ENCODE measurements at regions not wholly inside any gene's neighbourhood (a gene's known extent, or its start where the extent isn't known, plus 50 kb on each side); places are given as distances from the start of the nearest gene placed in this dataset.
A peak's percentile ranks its signal among the peaks of the same experiment; 100 is the strongest.

DNA sequence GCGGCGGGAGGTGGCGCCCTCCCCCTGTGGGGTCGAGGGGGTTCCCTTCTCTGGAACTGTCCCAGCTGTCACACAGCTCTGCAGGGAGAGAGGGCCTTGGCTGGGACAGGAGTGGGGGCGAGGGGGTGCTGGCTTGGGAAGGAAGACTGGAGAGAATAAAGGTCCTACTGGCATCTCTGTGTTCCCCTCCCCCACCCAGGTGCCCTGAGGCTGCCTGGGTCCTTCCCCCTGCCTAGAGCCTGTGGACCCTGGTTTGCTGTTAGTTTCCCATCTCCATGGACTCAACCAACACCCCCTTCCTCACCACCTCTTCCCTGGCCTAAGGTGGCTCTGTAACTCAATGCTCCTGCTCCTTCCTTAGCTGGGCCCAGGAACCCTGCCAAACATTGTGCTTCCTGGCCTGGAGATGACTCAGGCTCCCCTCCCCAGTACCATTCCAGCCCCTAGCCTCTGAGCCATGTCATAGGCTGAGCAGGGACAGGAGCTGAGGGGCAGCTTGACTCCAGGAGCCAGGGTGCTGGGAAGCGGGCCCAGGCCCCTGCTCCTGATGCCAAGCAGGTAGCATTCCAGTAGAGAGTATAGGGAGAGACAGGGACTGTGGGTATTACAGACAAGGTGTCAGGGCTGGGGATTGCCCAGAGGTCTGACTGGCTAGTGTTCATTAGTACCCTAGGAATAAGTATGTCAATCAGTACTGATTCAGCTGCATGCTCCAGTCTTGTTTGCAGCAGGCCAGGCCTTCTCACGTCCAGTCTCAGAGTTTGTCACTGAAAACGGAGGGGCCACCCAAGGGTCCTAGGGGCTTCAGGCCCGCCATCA lies 100.7 kb downstream of the EFNB1 start:
- Mint-ChIP-seq H3K4me3 (no peak overlapping the region), H3K4me1 (no peaks in the 10 kb centered on the region), H3K9me3 (no peaks in the 10 kb centered on the region), H3K36me3 (no peaks in the 10 kb centered on the region), H3K27ac (peak overlapping the region in 2 of 7 donors; percentile 55 to 72), H3K27me3 (no peaks in the 10 kb centered on the region)
- no peak for DNase-seq
- H3K27ac ChIP-seq (ENCODE audit: low read depth, low read length), result no peak overlapping the region
- no peak overlapping the region for H3K4me3 ChIP-seq (ENCODE audit: low read length in 2 of 2)
- POLR2A ChIA-PET (ENCODE audit: partially characterized antibody), result no interaction called here
- intact Hi-C loops (cut with micrococcal nuclease), result no loop called here
- CTCF ChIA-PET (ENCODE audit: partially characterized antibody), result no interaction called here
- H3K9me3 ChIP-seq (ENCODE audit: control insufficient read depth in 1 of 2, low read length in 2 of 2), result no peaks in the 10 kb centered on the region
- H3K36me3 ChIP-seq (ENCODE audit: insufficient read depth, low read length), result no peaks in the 10 kb centered on the region
- H3K27me3 ChIP-seq (ENCODE audit: insufficient read depth, low read length), result no peaks in the 10 kb centered on the region
- no peaks in the 10 kb centered on the region for H3K4me1 ChIP-seq (ENCODE audit: insufficient read depth, low read length)

DNA sequence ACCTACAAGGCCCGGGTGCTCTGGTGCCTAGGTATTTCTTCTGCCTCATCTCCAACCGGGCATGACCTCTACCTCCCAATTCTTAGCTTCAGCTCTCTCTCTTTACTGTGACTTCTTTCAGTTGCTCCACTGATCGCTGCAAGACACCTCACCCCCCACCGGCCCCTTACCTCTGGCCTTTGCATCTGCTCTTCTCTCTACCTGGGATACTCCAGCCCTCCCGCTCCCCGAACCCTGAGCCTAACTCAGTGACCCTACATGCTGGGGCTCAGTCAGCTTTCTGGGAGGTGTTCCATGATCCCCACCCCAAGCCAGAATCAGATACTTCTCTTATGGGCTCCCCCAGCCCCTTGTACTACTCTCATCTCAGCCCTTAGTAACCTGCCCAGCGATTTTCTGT lies 99.6 kb downstream of the EFNB1 start:
- Histone ChIP-seq H3K36me3 (ENCODE audit: insufficient read depth, low read length) (no peaks in the 10 kb centered on the region), H3K27me3 (ENCODE audit: insufficient read depth, low read length) (no peaks in the 10 kb centered on the region), H3K9me3 (ENCODE audit: control insufficient read depth in 1 of 2, low read length in 2 of 2) (no peaks in the 10 kb centered on the region), H3K4me1 (ENCODE audit: insufficient read depth, low read length) (no peaks in the 10 kb centered on the region), H3K27ac (ENCODE audit: low read depth, low read length) (no peak overlapping the region), H3K4me3 (ENCODE audit: low read length in 2 of 2) (no peak overlapping the region)
- no peak overlapping the region for H3K27ac Mint-ChIP-seq
- no peaks in the 10 kb centered on the region for H3K27me3 Mint-ChIP-seq
- intact Hi-C loops (cut with micrococcal nuclease), result no loop called here
- no peak for DNase-seq
- no peaks in the 10 kb centered on the region for H3K36me3 Mint-ChIP-seq
- CTCF ChIA-PET (ENCODE audit: partially characterized antibody), result interaction anchor here (1.3 kb wide), 1 partner anchor 100 kb away, joined by 3 read pairs; no protein-coding TSS in a partner anchor
- H3K4me3 Mint-ChIP-seq, result no peak overlapping the region
- POLR2A ChIA-PET (ENCODE audit: partially characterized antibody), result no interaction called here
- H3K4me1 Mint-ChIP-seq, result no peaks in the 10 kb centered on the region
- H3K9me3 Mint-ChIP-seq, result no peaks in the 10 kb centered on the region

DNA sequence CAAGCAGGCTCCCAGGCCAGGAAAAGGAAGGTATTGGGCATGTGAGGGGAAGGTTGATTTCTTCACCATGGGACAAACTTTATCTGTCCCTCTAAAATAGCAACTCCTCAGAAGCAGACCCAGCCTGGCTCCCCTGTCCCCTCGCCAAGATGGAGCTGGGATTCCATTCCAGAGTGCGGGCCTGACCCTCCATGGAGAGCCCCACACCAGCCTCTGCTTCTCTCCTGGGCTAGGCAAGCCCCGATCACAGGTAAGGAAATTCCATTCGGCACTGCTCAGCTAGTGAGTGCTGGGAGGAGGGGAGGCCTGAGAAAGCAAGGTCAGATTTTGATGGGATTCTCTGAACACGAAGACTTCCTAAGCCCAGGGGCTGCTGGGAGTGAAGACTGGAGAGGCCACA lies 98.4 kb downstream of the EFNB1 start:
- H3K4me3 Mint-ChIP-seq, result no peak overlapping the region
- DNase-seq, result no peak
- ChIA-PET CTCF (ENCODE audit: partially characterized antibody) (interaction anchor here (1.3 kb wide), 1 partner anchor 99 kb away, joined by 3 read pairs; no protein-coding TSS in a partner anchor), POLR2A (ENCODE audit: partially characterized antibody) (no interaction called here)
- H3K36me3 ChIP-seq (ENCODE audit: insufficient read depth, low read length), result no peaks in the 10 kb centered on the region
- no peaks in the 10 kb centered on the region for H3K27me3 Mint-ChIP-seq
- H3K9me3 ChIP-seq (ENCODE audit: control insufficient read depth in 1 of 2, low read length in 2 of 2), result no peaks in the 10 kb centered on the region
- no peaks in the 10 kb centered on the region for H3K36me3 Mint-ChIP-seq
- no peaks in the 10 kb centered on the region for H3K4me1 ChIP-seq (ENCODE audit: insufficient read depth, low read length)
- intact Hi-C loops (cut with micrococcal nuclease), result no loop called here
- no peak overlapping the region for H3K27ac ChIP-seq (ENCODE audit: low read depth, low read length)
- H3K27ac Mint-ChIP-seq, result no peak overlapping the region
- H3K4me3 ChIP-seq (ENCODE audit: low read length in 2 of 2), result no peak overlapping the region
- H3K9me3 Mint-ChIP-seq, result no peaks in the 10 kb centered on the region
- no peaks in the 10 kb centered on the region for H3K27me3 ChIP-seq (ENCODE audit: insufficient read depth, low read length)
- H3K4me1 Mint-ChIP-seq, result no peaks in the 10 kb centered on the region

DNA sequence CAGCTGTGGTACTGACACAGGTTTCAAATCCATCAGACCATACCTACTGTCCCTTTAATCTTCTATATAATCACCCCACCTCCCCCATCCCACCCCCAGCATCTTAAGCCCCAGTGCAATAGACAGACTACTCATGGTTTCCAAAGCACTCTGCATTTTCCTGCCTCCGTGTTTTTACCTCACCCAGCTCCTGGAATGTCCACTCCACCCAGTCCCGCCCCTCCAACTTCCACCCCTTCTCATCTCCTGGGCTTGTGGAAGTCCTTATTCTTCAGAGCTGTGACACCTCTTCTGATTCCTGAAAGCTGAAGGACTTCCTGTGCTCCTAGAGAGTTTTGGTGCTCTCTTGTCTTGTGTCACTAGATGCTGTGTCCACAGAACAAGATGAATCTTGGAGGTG lies 94.3 kb downstream of the EFNB1 start:
- no peak for DNase-seq
- no peaks in the 10 kb centered on the region for H3K9me3 ChIP-seq (ENCODE audit: control insufficient read depth in 1 of 2, low read length in 2 of 2)
- Mint-ChIP-seq H3K36me3 (no peaks in the 10 kb centered on the region), H3K4me3 (no peak overlapping the region), H3K27me3 (no peaks in the 10 kb centered on the region), H3K9me3 (no peaks in the 10 kb centered on the region), H3K27ac (no peak overlapping the region), H3K4me1 (no peaks in the 10 kb centered on the region)
- H3K27ac ChIP-seq (ENCODE audit: low read depth, low read length), result no peak overlapping the region
- ChIA-PET CTCF (ENCODE audit: partially characterized antibody) (no interaction called here), POLR2A (ENCODE audit: partially characterized antibody) (no interaction called here)
- H3K4me1 ChIP-seq (ENCODE audit: insufficient read depth, low read length), result no peaks in the 10 kb centered on the region
- H3K27me3 ChIP-seq (ENCODE audit: insufficient read depth, low read length), result no peaks in the 10 kb centered on the region
- no peak overlapping the region for H3K4me3 ChIP-seq (ENCODE audit: low read length in 2 of 2)
- intact Hi-C loops (cut with micrococcal nuclease), result no loop called here
- no peaks in the 10 kb centered on the region for H3K36me3 ChIP-seq (ENCODE audit: insufficient read depth, low read length)

DNA sequence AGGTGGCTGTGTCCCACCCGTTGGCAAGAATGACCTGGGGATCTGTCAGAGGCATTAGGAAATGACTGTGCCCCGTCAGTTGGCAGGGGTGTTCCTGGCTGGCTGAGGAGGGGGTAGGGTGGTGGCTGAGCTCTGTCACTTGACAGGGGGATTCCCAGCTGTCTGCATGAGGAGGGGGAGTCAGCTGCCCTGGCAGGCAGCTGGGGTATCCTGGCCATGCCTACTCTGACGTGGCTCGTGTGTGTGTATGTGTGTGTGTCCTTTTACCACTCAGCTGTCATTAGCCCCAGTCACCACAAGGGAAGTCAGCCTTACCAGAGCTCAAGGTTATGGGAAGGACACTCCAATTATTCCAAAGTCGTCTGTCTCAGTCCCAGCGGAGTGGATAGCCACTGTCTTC lies 93.2 kb downstream of the EFNB1 start:
- Histone ChIP-seq H3K4me1 (ENCODE audit: insufficient read depth, low read length) (no peaks in the 10 kb centered on the region), H3K9me3 (ENCODE audit: control insufficient read depth in 1 of 2, low read length in 2 of 2) (no peaks in the 10 kb centered on the region), H3K36me3 (ENCODE audit: insufficient read depth, low read length) (no peaks in the 10 kb centered on the region), H3K27me3 (ENCODE audit: insufficient read depth, low read length) (no peaks in the 10 kb centered on the region), H3K27ac (ENCODE audit: low read depth, low read length) (no peak overlapping the region), H3K4me3 (ENCODE audit: low read length in 2 of 2) (no peak overlapping the region)
- H3K36me3 Mint-ChIP-seq, result no peaks in the 10 kb centered on the region
- H3K27me3 Mint-ChIP-seq, result no peaks in the 10 kb centered on the region
- ChIA-PET CTCF (ENCODE audit: partially characterized antibody) (no interaction called here), POLR2A (ENCODE audit: partially characterized antibody) (no interaction called here)
- intact Hi-C loops (cut with micrococcal nuclease), result no loop called here
- H3K4me3 Mint-ChIP-seq, result no peak overlapping the region
- H3K9me3 Mint-ChIP-seq, result no peaks in the 10 kb centered on the region
- no peak for DNase-seq
- H3K4me1 Mint-ChIP-seq, result no peaks in the 10 kb centered on the region
- H3K27ac Mint-ChIP-seq, result no peak overlapping the region

DNA sequence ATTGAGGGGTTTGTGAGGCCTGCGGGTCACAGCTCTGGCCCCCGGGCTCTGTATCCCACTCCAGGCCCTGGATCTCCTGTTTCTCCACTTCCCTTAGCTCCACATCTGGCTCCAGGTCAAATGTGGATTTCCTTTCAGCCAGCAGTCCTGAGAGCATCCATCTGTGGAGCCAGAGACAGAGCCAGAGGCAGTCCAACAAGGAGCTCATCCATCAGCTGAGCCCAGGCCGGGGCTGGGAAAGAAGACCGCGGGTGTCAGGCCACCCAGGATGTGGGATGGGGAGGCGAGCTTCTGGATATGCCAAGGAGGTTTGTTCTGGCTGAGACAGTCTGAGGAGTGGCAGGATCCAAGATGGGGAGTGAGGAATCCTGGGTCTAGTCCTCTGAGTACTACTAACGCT lies 91.7 kb downstream of the EFNB1 start:
- Mint-ChIP-seq H3K9me3 (no peaks in the 10 kb centered on the region), H3K4me1 (no peaks in the 10 kb centered on the region), H3K27ac (peak overlapping the region in 2 of 7 donors; percentile 35 to 79), H3K27me3 (no peaks in the 10 kb centered on the region), H3K4me3 (no peak overlapping the region), H3K36me3 (no peaks in the 10 kb centered on the region)
- H3K4me1 ChIP-seq (ENCODE audit: insufficient read depth, low read length), result no peaks in the 10 kb centered on the region
- H3K27me3 ChIP-seq (ENCODE audit: insufficient read depth, low read length), result no peaks in the 10 kb centered on the region
- no peaks in the 10 kb centered on the region for H3K36me3 ChIP-seq (ENCODE audit: insufficient read depth, low read length)
- ChIA-PET POLR2A (ENCODE audit: partially characterized antibody) (no interaction called here), CTCF (ENCODE audit: partially characterized antibody) (no interaction called here)
- intact Hi-C loops (cut with micrococcal nuclease), result no loop called here
- no peaks in the 10 kb centered on the region for H3K9me3 ChIP-seq (ENCODE audit: control insufficient read depth in 1 of 2, low read length in 2 of 2)
- no peak overlapping the region for H3K4me3 ChIP-seq (ENCODE audit: low read length in 2 of 2)
- H3K27ac ChIP-seq (ENCODE audit: low read depth, low read length), result no peak overlapping the region
- DNase-seq, result no peak

DNA sequence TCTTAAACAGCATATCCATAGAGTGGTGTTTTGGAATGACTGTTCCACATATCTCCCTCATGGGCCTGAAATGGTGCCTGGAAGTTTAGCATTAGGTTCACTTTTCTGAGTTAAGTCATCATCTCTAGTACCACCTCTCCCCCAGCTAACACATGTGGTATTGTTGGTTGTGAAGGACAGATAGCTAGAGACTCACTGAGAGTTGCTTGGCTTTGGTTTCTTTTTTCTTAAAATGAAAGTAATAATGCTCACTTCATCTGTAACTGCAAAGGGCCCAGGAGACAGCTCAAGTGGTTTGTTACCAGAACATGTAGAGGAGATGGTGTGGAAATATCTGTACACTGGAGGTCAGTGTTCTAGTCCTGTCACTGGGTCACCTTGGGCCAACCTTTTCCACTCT lies 90.9 kb downstream of the EFNB1 start:
- no peak overlapping the region for H3K4me3 Mint-ChIP-seq
- Histone ChIP-seq H3K36me3 (ENCODE audit: insufficient read depth, low read length) (no peaks in the 10 kb centered on the region), H3K4me3 (ENCODE audit: low read length in 2 of 2) (no peak overlapping the region), H3K27me3 (ENCODE audit: insufficient read depth, low read length) (no peaks in the 10 kb centered on the region), H3K27ac (ENCODE audit: low read depth, low read length) (no peak overlapping the region), H3K9me3 (ENCODE audit: control insufficient read depth in 1 of 2, low read length in 2 of 2) (no peaks in the 10 kb centered on the region), H3K4me1 (ENCODE audit: insufficient read depth, low read length) (no peaks in the 10 kb centered on the region)
- no peaks in the 10 kb centered on the region for H3K9me3 Mint-ChIP-seq
- no peak overlapping the region for H3K27ac Mint-ChIP-seq
- intact Hi-C loops (cut with micrococcal nuclease), result no loop called here
- ChIA-PET CTCF (ENCODE audit: partially characterized antibody) (no interaction called here), POLR2A (ENCODE audit: partially characterized antibody) (no interaction called here)
- no peaks in the 10 kb centered on the region for H3K27me3 Mint-ChIP-seq
- no peaks in the 10 kb centered on the region for H3K36me3 Mint-ChIP-seq
- H3K4me1 Mint-ChIP-seq, result no peaks in the 10 kb centered on the region
- DNase-seq, result no peak

DNA sequence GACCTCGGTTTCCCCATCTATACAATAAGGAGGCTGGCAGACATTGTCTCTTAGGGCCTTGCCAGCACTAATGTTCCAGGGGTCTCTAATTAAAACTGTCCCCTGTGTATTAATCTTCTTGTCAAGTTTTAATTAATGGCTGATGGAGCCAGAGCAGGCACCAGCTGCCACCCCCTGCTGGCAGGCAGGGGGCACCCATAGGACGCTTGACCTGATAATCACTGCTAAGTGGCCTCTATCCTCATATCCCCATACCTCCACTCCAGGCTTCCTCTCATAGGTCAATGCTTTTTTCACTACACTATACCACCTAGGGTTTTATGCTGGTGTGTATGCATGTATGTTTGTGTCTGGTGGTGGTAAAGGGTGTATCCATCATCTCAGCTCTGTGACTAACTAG lies 89.4 kb downstream of the EFNB1 start:
- intact Hi-C loops (cut with micrococcal nuclease), result no loop called here
- Mint-ChIP-seq H3K36me3 (no peaks in the 10 kb centered on the region), H3K4me3 (no peak overlapping the region), H3K4me1 (no peaks in the 10 kb centered on the region), H3K27me3 (peaks cover 0 to 3% of the 10 kb centered on the region in 2 donors), H3K27ac (no peak overlapping the region), H3K9me3 (no peaks in the 10 kb centered on the region)
- Histone ChIP-seq H3K27ac (ENCODE audit: low read depth, low read length) (no peak overlapping the region), H3K27me3 (ENCODE audit: insufficient read depth, low read length) (no peaks in the 10 kb centered on the region), H3K4me3 (ENCODE audit: low read length in 2 of 2) (no peak overlapping the region), H3K9me3 (ENCODE audit: control insufficient read depth in 1 of 2, low read length in 2 of 2) (no peaks in the 10 kb centered on the region), H3K36me3 (ENCODE audit: insufficient read depth, low read length) (no peaks in the 10 kb centered on the region), H3K4me1 (ENCODE audit: insufficient read depth, low read length) (no peaks in the 10 kb centered on the region)
- CTCF ChIA-PET (ENCODE audit: partially characterized antibody), result no interaction called here
- POLR2A ChIA-PET (ENCODE audit: partially characterized antibody), result no interaction called here
- DNase-seq, result no peak

All from CD4-positive, alpha-beta memory T cell (primary cell).